H1 (cell line): ENCODE measurements at regions not wholly inside any gene's neighbourhood (a gene's known extent, or its start where the extent isn't known, plus 50 kb on each side); places are given as distances from the start of the nearest gene placed in this dataset.

Source experiments
- BRCA1 ChIP-seq: IDR thresholded peaks from 2 replicates; pipeline ENCODE4 v1.6.1; 2012; ENCODE audit warnings: low read depth, low read length, improper control_type of control experiment
- CBX5 ChIP-seq: fragments of 300-800, 300-1000 bp; sonication (generic); IDR thresholded peaks from 2 replicates; pipeline ENCODE4 v1.7.1; 2016; ENCODE audit warnings: antibody characterized with exemption, low read length, low read depth
- POLR2A ChIP-seq, 2 experiments: IDR thresholded peaks; 1 replicate in 1 of 2; 2 replicates in 1 of 2; pipeline ENCODE4 v1.6.1; 2011; ENCODE audit warnings: low read depth in 2 of 2, low read length in 2 of 2, mild to moderate bottlenecking in 2 of 2; ENCODE audit errors: control extremely low read depth in 1 of 2
- POLR2AphosphoS5 ChIP-seq: IDR thresholded peaks from 2 replicates; pipeline ENCODE4 v1.6.1; 2011; ENCODE audit warnings: low read depth, low read length
- RNF2 ChIP-seq: fragments of 200-900, 300-1000 bp; sonication (generic); IDR thresholded peaks from 2 replicates; pipeline ENCODE4 v1.7.1; 2016; ENCODE audit warnings: borderline replicate concordance, low read depth, mild to moderate bottlenecking, antibody characterized with exemption, low read length; ENCODE audit not compliant: poor library complexity, severe bottlenecking; ENCODE audit errors: missing control alignments
- SIN3A ChIP-seq, 2 experiments: IDR thresholded peaks in 1 of 2; conservative IDR thresholded peaks in 1 of 2; 2 replicates each; pipeline ENCODE4 v1.6.1; 2011 to 2012; ENCODE audit warnings: low read length in 2 of 2, improper control_type of control experiment in 1 of 2, low read depth in 1 of 2, mild to moderate bottlenecking in 1 of 2
- TAF1 ChIP-seq: IDR thresholded peaks from 2 replicates; pipeline ENCODE4 v1.6.1; 2011; ENCODE audit warnings: mild to moderate bottlenecking, low read depth, low read length
- TF ChIP-seq, protein P1 (sequence below): fragments of 300-600 bp; sonication (generic); IDR thresholded peaks from 2 replicates; pipeline ENCODE4 v1.7.1; 2012; ENCODE audit warnings: low read length, moderate library complexity, mild to moderate bottlenecking, inconsistent platforms; ENCODE audit not compliant: insufficient replicate concordance

DNA sequence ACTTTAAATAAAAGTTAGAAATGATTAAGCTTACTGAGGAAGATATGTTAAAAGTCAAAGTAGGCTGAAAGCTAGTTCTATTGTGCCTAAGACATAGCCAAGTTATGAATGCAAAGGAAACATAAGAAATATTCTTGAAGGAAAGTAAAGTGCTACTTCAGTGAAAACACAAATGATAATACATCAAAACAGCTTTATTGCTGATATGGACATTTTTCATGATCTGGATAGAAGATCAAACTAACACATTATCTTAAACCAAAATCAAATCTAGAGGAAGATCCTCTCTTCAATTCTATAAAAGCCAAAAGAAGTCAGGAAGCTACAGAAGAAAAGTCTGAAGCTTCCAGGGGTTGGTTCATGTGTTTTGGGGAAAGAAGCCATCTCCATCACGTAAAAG lies 545.9 kb downstream of the COL11A1 start (continued):
- TF ChIP-seq, protein P1, sequence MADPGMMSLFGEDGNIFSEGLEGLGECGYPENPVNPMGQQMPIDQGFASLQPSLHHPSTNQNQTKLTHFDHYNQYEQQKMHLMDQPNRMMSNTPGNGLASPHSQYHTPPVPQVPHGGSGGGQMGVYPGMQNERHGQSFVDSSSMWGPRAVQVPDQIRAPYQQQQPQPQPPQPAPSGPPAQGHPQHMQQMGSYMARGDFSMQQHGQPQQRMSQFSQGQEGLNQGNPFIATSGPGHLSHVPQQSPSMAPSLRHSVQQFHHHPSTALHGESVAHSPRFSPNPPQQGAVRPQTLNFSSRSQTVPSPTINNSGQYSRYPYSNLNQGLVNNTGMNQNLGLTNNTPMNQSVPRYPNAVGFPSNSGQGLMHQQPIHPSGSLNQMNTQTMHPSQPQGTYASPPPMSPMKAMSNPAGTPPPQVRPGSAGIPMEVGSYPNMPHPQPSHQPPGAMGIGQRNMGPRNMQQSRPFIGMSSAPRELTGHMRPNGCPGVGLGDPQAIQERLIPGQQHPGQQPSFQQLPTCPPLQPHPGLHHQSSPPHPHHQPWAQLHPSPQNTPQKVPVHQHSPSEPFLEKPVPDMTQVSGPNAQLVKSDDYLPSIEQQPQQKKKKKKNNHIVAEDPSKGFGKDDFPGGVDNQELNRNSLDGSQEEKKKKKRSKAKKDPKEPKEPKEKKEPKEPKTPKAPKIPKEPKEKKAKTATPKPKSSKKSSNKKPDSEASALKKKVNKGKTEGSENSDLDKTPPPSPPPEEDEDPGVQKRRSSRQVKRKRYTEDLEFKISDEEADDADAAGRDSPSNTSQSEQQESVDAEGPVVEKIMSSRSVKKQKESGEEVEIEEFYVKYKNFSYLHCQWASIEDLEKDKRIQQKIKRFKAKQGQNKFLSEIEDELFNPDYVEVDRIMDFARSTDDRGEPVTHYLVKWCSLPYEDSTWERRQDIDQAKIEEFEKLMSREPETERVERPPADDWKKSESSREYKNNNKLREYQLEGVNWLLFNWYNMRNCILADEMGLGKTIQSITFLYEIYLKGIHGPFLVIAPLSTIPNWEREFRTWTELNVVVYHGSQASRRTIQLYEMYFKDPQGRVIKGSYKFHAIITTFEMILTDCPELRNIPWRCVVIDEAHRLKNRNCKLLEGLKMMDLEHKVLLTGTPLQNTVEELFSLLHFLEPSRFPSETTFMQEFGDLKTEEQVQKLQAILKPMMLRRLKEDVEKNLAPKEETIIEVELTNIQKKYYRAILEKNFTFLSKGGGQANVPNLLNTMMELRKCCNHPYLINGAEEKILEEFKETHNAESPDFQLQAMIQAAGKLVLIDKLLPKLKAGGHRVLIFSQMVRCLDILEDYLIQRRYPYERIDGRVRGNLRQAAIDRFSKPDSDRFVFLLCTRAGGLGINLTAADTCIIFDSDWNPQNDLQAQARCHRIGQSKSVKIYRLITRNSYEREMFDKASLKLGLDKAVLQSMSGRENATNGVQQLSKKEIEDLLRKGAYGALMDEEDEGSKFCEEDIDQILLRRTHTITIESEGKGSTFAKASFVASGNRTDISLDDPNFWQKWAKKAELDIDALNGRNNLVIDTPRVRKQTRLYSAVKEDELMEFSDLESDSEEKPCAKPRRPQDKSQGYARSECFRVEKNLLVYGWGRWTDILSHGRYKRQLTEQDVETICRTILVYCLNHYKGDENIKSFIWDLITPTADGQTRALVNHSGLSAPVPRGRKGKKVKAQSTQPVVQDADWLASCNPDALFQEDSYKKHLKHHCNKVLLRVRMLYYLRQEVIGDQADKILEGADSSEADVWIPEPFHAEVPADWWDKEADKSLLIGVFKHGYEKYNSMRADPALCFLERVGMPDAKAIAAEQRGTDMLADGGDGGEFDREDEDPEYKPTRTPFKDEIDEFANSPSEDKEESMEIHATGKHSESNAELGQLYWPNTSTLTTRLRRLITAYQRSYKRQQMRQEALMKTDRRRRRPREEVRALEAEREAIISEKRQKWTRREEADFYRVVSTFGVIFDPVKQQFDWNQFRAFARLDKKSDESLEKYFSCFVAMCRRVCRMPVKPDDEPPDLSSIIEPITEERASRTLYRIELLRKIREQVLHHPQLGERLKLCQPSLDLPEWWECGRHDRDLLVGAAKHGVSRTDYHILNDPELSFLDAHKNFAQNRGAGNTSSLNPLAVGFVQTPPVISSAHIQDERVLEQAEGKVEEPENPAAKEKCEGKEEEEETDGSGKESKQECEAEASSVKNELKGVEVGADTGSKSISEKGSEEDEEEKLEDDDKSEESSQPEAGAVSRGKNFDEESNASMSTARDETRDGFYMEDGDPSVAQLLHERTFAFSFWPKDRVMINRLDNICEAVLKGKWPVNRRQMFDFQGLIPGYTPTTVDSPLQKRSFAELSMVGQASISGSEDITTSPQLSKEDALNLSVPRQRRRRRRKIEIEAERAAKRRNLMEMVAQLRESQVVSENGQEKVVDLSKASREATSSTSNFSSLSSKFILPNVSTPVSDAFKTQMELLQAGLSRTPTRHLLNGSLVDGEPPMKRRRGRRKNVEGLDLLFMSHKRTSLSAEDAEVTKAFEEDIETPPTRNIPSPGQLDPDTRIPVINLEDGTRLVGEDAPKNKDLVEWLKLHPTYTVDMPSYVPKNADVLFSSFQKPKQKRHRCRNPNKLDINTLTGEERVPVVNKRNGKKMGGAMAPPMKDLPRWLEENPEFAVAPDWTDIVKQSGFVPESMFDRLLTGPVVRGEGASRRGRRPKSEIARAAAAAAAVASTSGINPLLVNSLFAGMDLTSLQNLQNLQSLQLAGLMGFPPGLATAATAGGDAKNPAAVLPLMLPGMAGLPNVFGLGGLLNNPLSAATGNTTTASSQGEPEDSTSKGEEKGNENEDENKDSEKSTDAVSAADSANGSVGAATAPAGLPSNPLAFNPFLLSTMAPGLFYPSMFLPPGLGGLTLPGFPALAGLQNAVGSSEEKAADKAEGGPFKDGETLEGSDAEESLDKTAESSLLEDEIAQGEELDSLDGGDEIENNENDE, result no peak
- no peak for TF ChIP-seq SIN3A (conservative IDR thresholded peaks at IDR 0.05 in 1 of 2, IDR thresholded peaks at IDR 0.05 in 1 of 2; ENCODE audit: low read depth in 1 of 2, low read length in 2 of 2)
- no peak for TF ChIP-seq POLR2AphosphoS5
- no peak for TF ChIP-seq CBX5
- TF ChIP-seq BRCA1, result no peak
- TF ChIP-seq TAF1, result no peak
- TF ChIP-seq RNF2, result no peak
- no peak for TF ChIP-seq POLR2A (IDR thresholded peaks at IDR 0.05; ENCODE audit: control extremely low read depth in 1 of 2, low read depth in 2 of 2, low read length in 2 of 2)
- TF ChIP-seq, all 59 proteins: peak for 0
